ENCODE measurements at regions not wholly inside any gene's neighbourhood (a gene's known extent, or its start where the extent isn't known, plus 50 kb on each side); places are given as distances from the start of the nearest gene placed in this dataset.

- TF ChIP-seq TAF1 (IDR thresholded peaks at IDR 0.05; ENCODE audit: low read depth) (no peak), MAX (IDR thresholded peaks at IDR 0.05) (no peak), EP300 (IDR thresholded peaks at IDR 0.05; ENCODE audit: borderline replicate concordance) (no peak), CEBPB (IDR thresholded peaks at IDR 0.05) (no peak), USF1 (IDR thresholded peaks at IDR 0.05) (no peak), TEAD4 (IDR thresholded peaks at IDR 0.05) (no peak), FOXM1 (IDR thresholded peaks at IDR 0.05; ENCODE audit: borderline replicate concordance, low read depth) (no peak), EGR1 (IDR thresholded peaks at IDR 0.05) (no peak), REST (IDR thresholded peaks at IDR 0.05; ENCODE audit: low read depth) (no peak), YY1 (IDR thresholded peaks at IDR 0.05; ENCODE audit: low read depth) (no peak), TCF12 (IDR thresholded peaks at IDR 0.05; ENCODE audit: low read depth) (no peak), RAD21 (IDR thresholded peaks at IDR 0.05; ENCODE audit: low read depth) (no peak), CREB1 (IDR thresholded peaks at IDR 0.05; ENCODE audit: low read depth) (no peak), ZBTB7A (IDR thresholded peaks at IDR 0.05; ENCODE audit: low read depth) (no peak), NFIC (IDR thresholded peaks at IDR 0.05) (no peak)
Measured at GRCh38 chr20:24042646-24043045, 54.1 kb upstream of the GGTLC1 start.

GRCh38 chr20:24040896-24041459 is 52.4 kb upstream of the GGTLC1 start:
- TF ChIP-seq MAX (IDR thresholded peaks at IDR 0.05) (no peak), TAF1 (IDR thresholded peaks at IDR 0.05; ENCODE audit: low read depth) (no peak), EP300 (IDR thresholded peaks at IDR 0.05; ENCODE audit: borderline replicate concordance) (no peak), TCF12 (IDR thresholded peaks at IDR 0.05; ENCODE audit: low read depth) (no peak), REST (IDR thresholded peaks at IDR 0.05; ENCODE audit: low read depth) (no peak), CEBPB (IDR thresholded peaks at IDR 0.05) (no peak), USF1 (IDR thresholded peaks at IDR 0.05) (no peak)

GRCh38 chr20:24039196-24039595 is 50.6 kb upstream of the GGTLC1 start:
- TF ChIP-seq EGR1 (IDR thresholded peaks at IDR 0.05) (no peak), MAX (IDR thresholded peaks at IDR 0.05) (no peak), YY1 (IDR thresholded peaks at IDR 0.05; ENCODE audit: low read depth) (no peak), RAD21 (IDR thresholded peaks at IDR 0.05; ENCODE audit: low read depth) (no peak), EP300 (IDR thresholded peaks at IDR 0.05; ENCODE audit: borderline replicate concordance) (no peak), TAF1 (IDR thresholded peaks at IDR 0.05; ENCODE audit: low read depth) (no peak), CEBPB (IDR thresholded peaks at IDR 0.05) (no peak), CREB1 (IDR thresholded peaks at IDR 0.05; ENCODE audit: low read depth) (no peak), ZBTB7A (IDR thresholded peaks at IDR 0.05; ENCODE audit: low read depth) (no peak), FOXM1 (IDR thresholded peaks at IDR 0.05; ENCODE audit: borderline replicate concordance, low read depth) (no peak), TCF12 (IDR thresholded peaks at IDR 0.05; ENCODE audit: low read depth) (no peak), TEAD4 (IDR thresholded peaks at IDR 0.05) (no peak), NFIC (IDR thresholded peaks at IDR 0.05) (no peak), USF1 (IDR thresholded peaks at IDR 0.05) (no peak), REST (IDR thresholded peaks at IDR 0.05; ENCODE audit: low read depth) (no peak)

Data from Ishikawa (cell line).